NCI-H1694 (cell line): ENCODE measurements at regions not wholly inside any gene's neighbourhood (a gene's known extent, or its start where the extent isn't known, plus 50 kb on each side); places are given as distances from the start of the nearest gene placed in this dataset.
"Not testable (repeated sequence)": the region's sequence is repeated elsewhere in the genome, so short reads cannot be mapped to it uniquely, and the experiment has no call there.

Experiments
- DNase-seq: peaks from one replicate; lab custom pipeline; 2025; lab: John Stamatoyannopoulos, UW

GRCh38 chr1:121116522-121117297 is 67.4 kb downstream of the FAM72B start:
- DNase-seq = not testable (repeated sequence)

- not testable (repeated sequence) for DNase-seq
Measured at GRCh38 chr1:121117298-121117611, 66.9 kb downstream of the FAM72B start.

- not testable (repeated sequence) for DNase-seq
Measured at GRCh38 chr1:121117622-121118479, 66.3 kb downstream of the FAM72B start.
